GM23338 (cell line): ENCODE measurements at regions not wholly inside any gene's neighbourhood (a gene's known extent, or its start where the extent isn't known, plus 50 kb on each side); places are given as distances from the start of the nearest gene placed in this dataset.

ENCODE experiments used
- CTCF ChIP-seq, 2 experiments: fragments of 200-600 bp in 1 of 2; sonication (generic) in 1 of 2; conservative IDR thresholded peaks; 2 replicates each; pipeline versions ENCODE4 v1.5.1 to v1.6.1; 2016 to 2017; ENCODE audit warnings: antibody characterized with exemption in 2 of 2, low read depth in 2 of 2, mild to moderate bottlenecking in 2 of 2, moderate library complexity in 1 of 2
- EZH2 ChIP-seq: fragments of 200-600 bp; sonication (generic); IDR thresholded peaks from one replicate; pipeline ENCODE4 v1.8.0; 2017; ENCODE audit warnings: antibody characterized with exemption, mild to moderate bottlenecking, low read depth; ENCODE audit not compliant: unreplicated experiment
- EZH2phosphoT487 ChIP-seq: fragments of 200-600 bp; sonication (generic); IDR thresholded peaks from one replicate; pipeline ENCODE4 v1.8.1; 2018; ENCODE audit warnings: antibody characterized with exemption; ENCODE audit not compliant: unreplicated experiment
- POLR2AphosphoS5 ChIP-seq: IDR thresholded peaks from 2 replicates; pipeline ENCODE4 v1.6.1; 2016; ENCODE audit warnings: antibody characterized with exemption, low read depth
- REST ChIP-seq: IDR thresholded peaks from one replicate; pipeline ENCODE4 v1.6.1; 2018; ENCODE audit warnings: antibody characterized with exemption; ENCODE audit not compliant: unreplicated experiment

- no peak for TF ChIP-seq CTCF (conservative IDR thresholded peaks at IDR 0.05; ENCODE audit: low read depth in 2 of 2)
- no peak for TF ChIP-seq REST
- TF ChIP-seq EZH2phosphoT487 = no peak
- TF ChIP-seq EZH2 = no peak
- TF ChIP-seq POLR2AphosphoS5 = no peak
Observed at GRCh38 chr18:67310826-67311225, 205.7 kb downstream of the DSEL start.
